T-helper 17 cell (primary cell): ENCODE measurements at regions not wholly inside any gene's neighbourhood (a gene's known extent, or its start where the extent isn't known, plus 50 kb on each side); places are given as distances from the start of the nearest gene placed in this dataset.

Source experiments
- ATAC-seq: fragments of 150-1000 bp; cut with Tn5 transposase; 2 replicates; pipeline ENCODE4 v1.10.0; 2021; ENCODE audit warnings: mild to moderate bottlenecking, moderate library complexity
- DNase-seq, 3 donors: peaks; one replicate each; pipeline versions ENCODE4 v3.0.0 to v3.0.0-alpha.2; 2020 to 2021
- H3K9me3 ChIP-seq: one replicate; pipeline ENCODE4 v1.7.0; 2013; ENCODE audit warnings: low read length, mild to moderate bottlenecking; ENCODE audit not compliant: control insufficient read depth, poor library complexity, severe bottlenecking
- H3K27ac Mint-ChIP-seq: one replicate; pipeline ENCODE4 v1.8.0; 2022; ENCODE audit warnings: mild to moderate bottlenecking, moderate library complexity, mixed read lengths
- H3K27me3 Mint-ChIP-seq: one replicate; pipeline ENCODE4 v1.8.0; 2022; ENCODE audit warnings: mixed read lengths
- H3K36me3 Mint-ChIP-seq: one replicate; pipeline ENCODE4 v1.8.0; 2022; ENCODE audit warnings: low read depth, mixed read lengths
- H3K4me1 Mint-ChIP-seq: one replicate; pipeline ENCODE4 v1.8.0; 2022; ENCODE audit warnings: mild to moderate bottlenecking, mixed read lengths
- H3K4me3 Mint-ChIP-seq: one replicate; pipeline ENCODE4 v1.8.0; 2022; ENCODE audit warnings: mild to moderate bottlenecking, moderate library complexity, mixed read lengths

- ATAC-seq = no peak
- no peaks in the 10 kb centered on the region for H3K9me3 ChIP-seq
Observed at GRCh38 chr9:20033511-20033910, 244.7 kb upstream of the SLC24A2 start.

GRCh38 chr9:20032413-20033006 lies 243.7 kb upstream of the SLC24A2 start:
- Mint-ChIP-seq H3K4me1 (no peaks in the 10 kb centered on the region), H3K36me3 (no peaks in the 10 kb centered on the region), H3K27me3 (no peaks in the 10 kb centered on the region), H3K4me3 (no peak overlapping the region), H3K27ac (no peak overlapping the region)
- no peaks in the 10 kb centered on the region for H3K9me3 ChIP-seq
- ATAC-seq = no peak
- no peak for DNase-seq

More at GRCh38 chr9:20033511-20033910, 244.7 kb upstream of the SLC24A2 start:
- no peak overlapping the region for H3K27ac Mint-ChIP-seq
- no peak for DNase-seq
- H3K4me3 Mint-ChIP-seq = no peak overlapping the region
- H3K4me1 Mint-ChIP-seq = no peaks in the 10 kb centered on the region
- no peaks in the 10 kb centered on the region for H3K27me3 Mint-ChIP-seq
- no peaks in the 10 kb centered on the region for H3K36me3 Mint-ChIP-seq

DNA sequence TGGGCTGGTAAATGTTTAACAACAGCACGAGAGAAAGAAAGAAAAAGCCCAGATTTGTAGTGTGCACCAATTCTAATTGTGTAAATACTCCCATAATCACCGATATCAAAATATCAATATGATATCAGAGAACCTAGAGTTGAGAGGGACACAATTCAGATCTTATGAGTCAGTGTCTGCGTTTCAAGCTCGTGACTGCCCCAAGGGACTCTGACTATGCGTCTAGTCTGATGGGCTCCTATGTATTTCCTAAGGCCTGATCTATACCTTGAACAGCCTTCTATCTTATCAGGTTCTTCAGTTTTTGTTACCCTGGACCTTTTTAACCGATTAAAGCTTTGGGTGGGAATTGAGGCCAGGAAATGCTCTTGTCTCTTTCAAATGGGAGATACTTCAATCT lies 243.0 kb upstream of the SLC24A2 start:
- no peaks in the 10 kb centered on the region for H3K9me3 ChIP-seq
- ATAC-seq = no peak
- no peaks in the 10 kb centered on the region for H3K36me3 Mint-ChIP-seq
- no peak overlapping the region for H3K27ac Mint-ChIP-seq
- no peaks in the 10 kb centered on the region for H3K27me3 Mint-ChIP-seq
- H3K4me3 Mint-ChIP-seq = no peak overlapping the region
- H3K4me1 Mint-ChIP-seq = no peaks in the 10 kb centered on the region
- DNase-seq = no peak

DNA sequence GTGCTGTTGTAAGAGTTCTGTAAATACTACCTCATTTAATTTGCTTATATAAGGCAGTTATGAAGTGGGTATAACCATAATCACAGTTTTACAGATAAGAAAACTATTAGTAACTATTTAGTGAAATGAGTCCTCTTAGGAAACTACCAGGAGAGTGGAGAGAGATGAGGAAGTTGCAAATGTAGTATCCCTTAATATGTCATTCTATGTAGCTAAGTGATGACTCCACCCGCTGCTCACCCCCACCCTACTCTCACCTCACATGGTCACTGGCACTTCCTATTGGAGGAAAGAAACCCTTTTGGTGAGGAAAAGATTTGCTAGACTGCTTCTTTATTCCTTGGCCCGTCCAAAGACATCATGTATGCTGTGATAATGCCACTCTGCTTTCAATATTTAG lies 241.8 kb upstream of the SLC24A2 start:
- H3K4me3 Mint-ChIP-seq = no peak overlapping the region
- H3K9me3 ChIP-seq = no peaks in the 10 kb centered on the region
- H3K27ac Mint-ChIP-seq = no peak overlapping the region
- no peaks in the 10 kb centered on the region for H3K36me3 Mint-ChIP-seq
- ATAC-seq = no peak
- no peak for DNase-seq
- H3K4me1 Mint-ChIP-seq = no peaks in the 10 kb centered on the region
- no peaks in the 10 kb centered on the region for H3K27me3 Mint-ChIP-seq

- ATAC-seq (no peak), DNase-seq (no peak)
- Mint-ChIP-seq H3K4me1 (no peaks in the 10 kb centered on the region), H3K27ac (no peak overlapping the region), H3K27me3 (no peaks in the 10 kb centered on the region), H3K4me3 (no peak overlapping the region), H3K36me3 (no peaks in the 10 kb centered on the region)
- H3K9me3 ChIP-seq = no peaks in the 10 kb centered on the region
Observed at GRCh38 chr9:20030221-20030620, 241.4 kb upstream of the SLC24A2 start.

- Mint-ChIP-seq H3K27me3 (no peaks in the 10 kb centered on the region), H3K36me3 (no peaks in the 10 kb centered on the region), H3K27ac (no peak overlapping the region), H3K4me1 (no peaks in the 10 kb centered on the region), H3K4me3 (no peak overlapping the region)
- no peak for ATAC-seq
- H3K9me3 ChIP-seq = no peaks in the 10 kb centered on the region
- DNase-seq = no peak
Observed at GRCh38 chr9:20028849-20029231, 240.0 kb upstream of the SLC24A2 start.

DNA sequence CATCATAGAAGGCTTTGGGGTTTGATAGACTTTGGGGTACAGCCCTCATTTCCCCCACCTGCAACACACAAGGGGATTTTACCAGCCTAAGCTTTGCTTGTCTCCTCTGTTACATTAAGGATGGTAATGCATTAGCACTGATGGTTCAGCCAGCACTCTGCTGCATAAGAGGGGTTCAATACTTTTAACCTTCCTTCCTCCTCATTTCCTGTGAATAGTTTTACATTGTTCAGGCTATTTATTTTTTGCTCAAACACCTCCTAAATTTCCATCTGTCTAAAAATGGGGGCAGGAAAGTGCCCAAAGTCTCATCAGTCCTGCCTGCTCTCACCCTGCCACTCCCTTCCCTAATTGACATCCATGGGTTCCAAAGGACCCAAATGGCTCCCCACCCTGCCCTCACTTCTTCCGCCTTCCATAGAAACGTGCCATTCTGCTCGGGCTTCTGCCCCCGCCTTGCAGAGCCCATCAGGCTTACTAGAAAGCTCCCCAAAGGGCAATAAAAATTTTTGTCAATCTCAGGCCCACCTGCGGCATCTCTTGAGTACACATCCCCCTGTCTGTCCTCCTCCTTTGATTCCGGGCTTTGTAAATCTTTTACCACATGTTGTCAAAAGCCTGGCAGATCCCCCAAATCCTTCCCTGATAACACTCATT lies 239.5 kb upstream of the SLC24A2 start:
- no peak for ATAC-seq
- Mint-ChIP-seq H3K4me1 (no peaks in the 10 kb centered on the region), H3K36me3 (no peaks in the 10 kb centered on the region), H3K4me3 (no peak overlapping the region), H3K27ac (no peak overlapping the region), H3K27me3 (no peaks in the 10 kb centered on the region)
- H3K9me3 ChIP-seq = no peaks in the 10 kb centered on the region
- no peak for DNase-seq

DNA sequence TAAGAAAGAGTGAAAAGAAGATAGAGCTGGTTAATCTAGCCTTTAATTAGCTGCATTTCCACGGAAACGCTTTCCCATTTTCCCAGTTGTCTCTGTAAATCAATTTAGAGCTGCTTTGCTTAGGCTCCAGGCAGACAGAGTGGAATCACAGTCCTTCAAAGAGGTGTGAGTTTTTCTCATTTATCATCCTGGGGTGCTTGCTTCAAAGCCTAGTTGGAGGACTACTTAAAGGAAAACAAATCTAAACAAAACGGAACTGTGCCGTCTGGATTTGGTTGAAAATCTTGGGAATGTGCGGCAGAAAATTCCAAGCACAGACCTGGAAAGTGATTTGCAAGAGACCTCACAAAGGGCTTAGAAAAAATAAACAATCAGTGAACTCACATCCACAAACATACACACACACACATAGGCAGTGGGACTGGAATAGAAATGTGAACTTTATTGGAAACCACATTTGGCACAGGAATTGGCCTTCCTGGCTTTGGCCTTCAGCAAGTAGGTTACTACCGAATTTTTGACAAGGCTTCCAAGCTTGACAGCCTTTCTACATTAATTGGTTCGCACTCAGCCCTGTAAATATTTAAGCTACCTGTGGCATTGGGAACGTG lies 235.2 kb upstream of the SLC24A2 start:
- DNase-seq (no peak), ATAC-seq (no peak)
- no peak overlapping the region for H3K4me3 Mint-ChIP-seq
- H3K27me3 Mint-ChIP-seq = no peaks in the 10 kb centered on the region
- H3K4me1 Mint-ChIP-seq = no peaks in the 10 kb centered on the region
- H3K9me3 ChIP-seq = no peaks in the 10 kb centered on the region
- no peaks in the 10 kb centered on the region for H3K36me3 Mint-ChIP-seq
- no peak overlapping the region for H3K27ac Mint-ChIP-seq

DNA sequence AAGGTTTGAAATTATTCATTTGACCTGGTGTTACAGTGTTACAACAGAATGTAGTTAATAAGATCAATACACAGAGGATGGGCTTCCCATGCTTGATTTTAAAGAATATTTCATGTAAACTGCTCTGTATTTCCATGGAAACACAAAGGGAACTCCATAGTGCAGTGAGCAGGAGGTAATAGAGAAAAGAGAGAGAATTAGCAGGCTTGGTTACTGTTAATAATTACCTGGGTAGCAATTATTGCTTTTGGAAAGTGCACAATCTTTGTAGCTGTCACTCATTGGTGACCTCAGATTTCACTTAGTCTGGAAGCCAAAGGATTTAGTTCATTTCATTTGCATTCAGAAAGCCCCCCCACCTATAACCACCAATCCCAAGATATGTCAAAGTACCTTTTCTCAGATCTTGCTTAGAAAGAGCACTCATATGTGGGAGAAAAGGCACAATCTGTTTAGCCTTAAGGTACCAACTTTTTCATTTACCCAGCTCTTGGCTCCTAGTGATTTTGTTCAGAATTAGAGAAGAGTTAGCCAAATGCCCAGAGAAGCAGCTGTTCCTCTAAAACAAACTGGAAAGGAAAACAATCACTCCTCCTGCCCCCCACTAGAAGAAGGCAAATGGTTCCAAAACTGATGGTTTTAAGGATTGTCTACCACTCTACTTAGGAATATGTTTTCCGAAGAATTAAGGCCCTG lies 234.5 kb upstream of the SLC24A2 start:
- no peaks in the 10 kb centered on the region for H3K9me3 ChIP-seq
- no peaks in the 10 kb centered on the region for H3K4me1 Mint-ChIP-seq
- no peak overlapping the region for H3K27ac Mint-ChIP-seq
- H3K4me3 Mint-ChIP-seq = no peak overlapping the region
- no peak for DNase-seq
- H3K36me3 Mint-ChIP-seq = peaks cover 2% of the 10 kb centered on the region
- no peaks in the 10 kb centered on the region for H3K27me3 Mint-ChIP-seq
- no peak for ATAC-seq

DNA sequence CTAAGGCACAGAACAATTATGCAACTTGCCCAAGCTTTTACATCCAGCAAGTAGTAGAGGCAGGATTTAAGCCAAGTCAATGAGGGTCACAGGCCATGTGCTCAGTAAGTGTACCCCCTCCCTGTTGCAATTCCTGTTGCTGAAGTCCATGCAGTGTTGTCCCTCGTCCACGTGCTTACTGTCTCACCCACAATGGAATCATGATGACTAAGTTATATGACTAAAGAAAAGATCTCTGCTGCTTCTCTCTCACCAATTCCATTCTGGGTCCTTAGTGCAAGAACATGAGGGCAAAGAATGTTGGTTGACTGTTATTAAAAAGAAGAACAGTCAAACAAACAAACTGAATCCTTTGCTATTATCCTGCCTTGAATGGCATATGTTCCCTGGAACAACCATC lies 233.6 kb upstream of the SLC24A2 start:
- Mint-ChIP-seq H3K27ac (no peak overlapping the region), H3K36me3 (peaks cover 4% of the 10 kb centered on the region), H3K4me1 (no peaks in the 10 kb centered on the region), H3K27me3 (no peaks in the 10 kb centered on the region), H3K4me3 (no peak overlapping the region)
- DNase-seq = no peak
- no peak for ATAC-seq
- H3K9me3 ChIP-seq = no peaks in the 10 kb centered on the region

DNA sequence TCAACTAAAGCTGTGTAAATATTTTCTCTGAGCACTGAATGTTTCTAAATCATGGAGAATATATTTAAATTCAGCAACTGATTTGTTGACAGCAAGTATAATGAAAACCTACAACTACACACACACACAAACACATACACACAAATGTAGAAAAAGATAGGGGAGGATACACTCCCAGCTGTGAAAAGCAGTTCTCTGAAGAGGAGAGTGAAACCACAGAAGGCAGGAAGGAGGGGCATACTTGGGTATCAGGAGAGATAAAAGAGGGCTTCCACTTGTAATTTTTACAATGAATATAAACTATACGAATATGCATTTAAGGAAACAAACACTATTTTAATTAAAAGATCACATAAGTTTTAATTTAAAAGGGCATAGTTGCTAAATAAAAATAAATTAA lies 227.8 kb upstream of the SLC24A2 start:
- peaks cover 4% of the 10 kb centered on the region for H3K36me3 Mint-ChIP-seq
- no peak for ATAC-seq
- no peak for DNase-seq
- no peak overlapping the region for H3K27ac Mint-ChIP-seq
- no peaks in the 10 kb centered on the region for H3K9me3 ChIP-seq
- H3K4me3 Mint-ChIP-seq = no peak overlapping the region
- H3K27me3 Mint-ChIP-seq = no peaks in the 10 kb centered on the region
- H3K4me1 Mint-ChIP-seq = peaks cover 13% of the 10 kb centered on the region

DNA sequence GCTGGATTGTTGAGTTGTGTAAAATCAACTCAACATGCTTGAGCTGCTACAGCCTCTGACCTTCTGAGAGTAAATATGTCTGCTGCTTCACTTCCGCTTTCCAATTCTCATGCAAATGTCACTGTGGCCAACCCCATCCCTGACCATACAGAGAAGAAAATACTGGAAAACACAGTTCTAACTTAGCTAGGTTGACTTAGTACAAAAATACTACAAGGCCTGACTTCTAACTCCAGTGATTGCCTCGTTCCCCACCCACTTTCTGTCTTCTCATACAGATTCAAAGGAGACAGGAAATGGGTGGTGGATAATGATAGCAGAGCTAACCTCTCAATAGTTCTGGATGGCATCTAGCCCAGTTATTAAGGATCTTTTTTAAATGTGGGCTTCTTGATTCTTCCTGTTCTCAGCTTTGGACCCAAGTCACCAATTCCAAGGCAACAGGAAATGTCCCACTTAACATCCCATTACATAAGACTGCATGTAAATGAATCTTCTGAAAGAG lies 226.6 kb upstream of the SLC24A2 start:
- Mint-ChIP-seq H3K27ac (peak overlapping the region; percentile 27), H3K27me3 (no peaks in the 10 kb centered on the region), H3K4me1 (peaks cover 13% of the 10 kb centered on the region), H3K4me3 (no peak overlapping the region), H3K36me3 (peaks cover 4% of the 10 kb centered on the region)
- no peak for ATAC-seq
- no peaks in the 10 kb centered on the region for H3K9me3 ChIP-seq
- no peak for DNase-seq

GRCh38 chr9:20014168-20014567 lies 225.3 kb upstream of the SLC24A2 start:
- Mint-ChIP-seq H3K4me3 (no peak overlapping the region), H3K36me3 (peaks cover 4% of the 10 kb centered on the region), H3K4me1 (peaks cover 13% of the 10 kb centered on the region), H3K27ac (no peak overlapping the region), H3K27me3 (no peaks in the 10 kb centered on the region)
- DNase-seq (no peak), ATAC-seq (no peak)
- no peaks in the 10 kb centered on the region for H3K9me3 ChIP-seq
